ENCODE measurements at regions not wholly inside any gene's neighbourhood (a gene's known extent, or its start where the extent isn't known, plus 50 kb on each side); places are given as distances from the start of the nearest gene placed in this dataset.
"Not testable (repeated sequence)": the region's sequence is repeated elsewhere in the genome, so short reads cannot be mapped to it uniquely, and the experiment has no call there.

- no peak for TF ChIP-seq EZH2phosphoT487 (IDR thresholded peaks at IDR 0.05; ENCODE audit: borderline replicate concordance, low read length)
- no peak for TF ChIP-seq CTCF (IDR thresholded peaks at IDR 0.05; ENCODE audit: low read depth, low read length, poor library complexity, severe bottlenecking)
- no peaks in the 10 kb centered on the region for H3K36me3 ChIP-seq (ENCODE audit: control insufficient read depth, low read length)
- no peaks in the 10 kb centered on the region for H4K20me1 ChIP-seq (ENCODE audit: control insufficient read depth, insufficient read depth, low read depth, low read length)
- H3K9me3 ChIP-seq (ENCODE audit: control insufficient read depth, insufficient read depth, low read length) = no peaks in the 10 kb centered on the region
- no peaks in the 10 kb centered on the region for H3K79me2 ChIP-seq (ENCODE audit: control insufficient read depth, low read length)
- no peak overlapping the region for H3K4me2 ChIP-seq (ENCODE audit: low read length)
- H3K27ac ChIP-seq (ENCODE audit: low read depth, low read length) = no peak overlapping the region
- H3K4me1 ChIP-seq (ENCODE audit: control insufficient read depth, low read length) = no peaks in the 10 kb centered on the region
- H3K4me3 ChIP-seq (ENCODE audit: low read length) = no peak overlapping the region
- H3K9me2 ChIP-seq (replicated peaks; ENCODE audit: control insufficient read depth, low read length) = no peaks in the 10 kb centered on the region
- H3F3A ChIP-seq (ENCODE audit: control insufficient read depth, insufficient read depth) = no peaks in the 10 kb centered on the region
- no peaks in the 10 kb centered on the region for H3K27me3 ChIP-seq (ENCODE audit: control insufficient read depth, low read length)
Measured at GRCh38 chr7:137110535-137110934, 233.0 kb downstream of the PTN start.

DNA sequence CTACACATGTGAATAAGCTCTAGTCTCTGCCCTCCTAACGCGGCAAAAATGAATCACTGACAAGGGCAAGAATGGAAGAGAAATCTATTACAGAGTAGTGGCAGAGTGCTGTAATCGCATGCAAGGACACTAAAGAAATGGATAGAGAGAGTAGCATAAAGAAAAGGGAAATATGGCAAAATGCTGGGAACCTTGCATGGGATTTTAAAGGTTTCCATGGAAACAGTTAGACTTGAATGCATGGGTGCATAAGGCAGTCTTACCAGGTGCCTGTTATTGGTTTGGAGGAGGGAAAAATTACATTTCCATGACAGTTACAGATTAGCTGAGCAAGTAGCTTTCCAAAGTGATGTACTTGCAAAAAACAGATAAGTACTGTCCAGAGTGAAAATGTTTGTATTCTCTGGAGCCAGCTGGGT, 233.4 kb downstream of the PTN start:
- no peak overlapping the region for H3K27ac ChIP-seq (ENCODE audit: low read depth, low read length)
- H3K4me2 ChIP-seq (ENCODE audit: low read length) = no peak overlapping the region
- H3K4me3 ChIP-seq (ENCODE audit: low read length) = no peak overlapping the region
- no peaks in the 10 kb centered on the region for H3K9me3 ChIP-seq (ENCODE audit: control insufficient read depth, insufficient read depth, low read length)
- H3K36me3 ChIP-seq (ENCODE audit: control insufficient read depth, low read length) = no peaks in the 10 kb centered on the region
- H3K9me2 ChIP-seq (replicated peaks; ENCODE audit: control insufficient read depth, low read length) = no peaks in the 10 kb centered on the region
- no peaks in the 10 kb centered on the region for H3K4me1 ChIP-seq (ENCODE audit: control insufficient read depth, low read length)
- TF ChIP-seq CTCF (IDR thresholded peaks at IDR 0.05; ENCODE audit: low read depth, low read length, poor library complexity, severe bottlenecking) (no peak), EZH2phosphoT487 (IDR thresholded peaks at IDR 0.05; ENCODE audit: borderline replicate concordance, low read length) (no peak)
- no peaks in the 10 kb centered on the region for H3F3A ChIP-seq (ENCODE audit: control insufficient read depth, insufficient read depth)
- no peaks in the 10 kb centered on the region for H3K27me3 ChIP-seq (ENCODE audit: control insufficient read depth, low read length)
- no peaks in the 10 kb centered on the region for H3K79me2 ChIP-seq (ENCODE audit: control insufficient read depth, low read length)
- no peaks in the 10 kb centered on the region for H4K20me1 ChIP-seq (ENCODE audit: control insufficient read depth, insufficient read depth, low read depth, low read length)

- H3F3A ChIP-seq (ENCODE audit: control insufficient read depth, insufficient read depth); H3K36me3 ChIP-seq (ENCODE audit: control insufficient read depth, low read length); H3K9me2 ChIP-seq (replicated peaks; ENCODE audit: control insufficient read depth, low read length); H3K79me2 ChIP-seq (ENCODE audit: control insufficient read depth, low read length); H3K4me3 ChIP-seq (ENCODE audit: low read length); H3K9me3 ChIP-seq (ENCODE audit: control insufficient read depth, insufficient read depth, low read length); H3K4me1 ChIP-seq (ENCODE audit: control insufficient read depth, low read length); H3K4me2 ChIP-seq (ENCODE audit: low read length); H3K27me3 ChIP-seq (ENCODE audit: control insufficient read depth, low read length); H4K20me1 ChIP-seq (ENCODE audit: control insufficient read depth, insufficient read depth, low read depth, low read length); H3K27ac ChIP-seq (ENCODE audit: low read depth, low read length): not testable (repeated sequence)
Measured at GRCh38 chr7:137107802-137108201, 235.7 kb downstream of the PTN start.

GRCh38 chr7:137103526-137103925, 235.1 kb downstream of the CHRM2 start:
- not testable (repeated sequence) for H3K9me2 ChIP-seq (replicated peaks; ENCODE audit: control insufficient read depth, low read length); H4K20me1 ChIP-seq (ENCODE audit: control insufficient read depth, insufficient read depth, low read depth, low read length); H3K79me2 ChIP-seq (ENCODE audit: control insufficient read depth, low read length); H3K27ac ChIP-seq (ENCODE audit: low read depth, low read length); H3F3A ChIP-seq (ENCODE audit: control insufficient read depth, insufficient read depth); H3K4me1 ChIP-seq (ENCODE audit: control insufficient read depth, low read length); H3K27me3 ChIP-seq (ENCODE audit: control insufficient read depth, low read length); H3K4me2 ChIP-seq (ENCODE audit: low read length); H3K36me3 ChIP-seq (ENCODE audit: control insufficient read depth, low read length); H3K9me3 ChIP-seq (ENCODE audit: control insufficient read depth, insufficient read depth, low read length); H3K4me3 ChIP-seq (ENCODE audit: low read length)

All from DOHH2 (cell line).